ENCODE measurements at regions not wholly inside any gene's neighbourhood (a gene's known extent, or its start where the extent isn't known, plus 50 kb on each side); places are given as distances from the start of the nearest gene placed in this dataset.

GRCh38 chr14:71618716-71619115 is 313.5 kb upstream of the RGS6 start:
- no peak overlapping the region for H3K4me3 Mint-ChIP-seq (ENCODE audit: unreplicated experiment)

GRCh38 chr14:71619472-71619871 is 312.8 kb upstream of the RGS6 start:
- H3K27me3 Mint-ChIP-seq (ENCODE audit: low read depth): no peaks in the 10 kb centered on the region
- no peak for DNase-seq (ENCODE audit: low spot score)
- H3K9me3 Mint-ChIP-seq (ENCODE audit: low read depth): no peaks in the 10 kb centered on the region
- H3K4me1 Mint-ChIP-seq (ENCODE audit: low read depth): peaks cover 31% of the 10 kb centered on the region
- H3K36me3 Mint-ChIP-seq (ENCODE audit: low read depth): peaks cover 43% of the 10 kb centered on the region
- no peak for TF ChIP-seq CTCF (IDR thresholded peaks at IDR 0.05)
- H3K4me3 Mint-ChIP-seq (ENCODE audit: unreplicated experiment): no peak overlapping the region
- no peak overlapping the region for H3K27ac Mint-ChIP-seq (ENCODE audit: unreplicated experiment)

More at GRCh38 chr14:71618716-71619115, 313.5 kb upstream of the RGS6 start:
- no peak overlapping the region for H3K27ac Mint-ChIP-seq (ENCODE audit: unreplicated experiment)
- no peaks in the 10 kb centered on the region for H3K9me3 Mint-ChIP-seq (ENCODE audit: low read depth)
- TF ChIP-seq CTCF (IDR thresholded peaks at IDR 0.05): no peak
- no peak for DNase-seq (ENCODE audit: low spot score)
- H3K36me3 Mint-ChIP-seq (ENCODE audit: low read depth): peaks cover 37% of the 10 kb centered on the region
- no peaks in the 10 kb centered on the region for H3K27me3 Mint-ChIP-seq (ENCODE audit: low read depth)
- peaks cover 28% of the 10 kb centered on the region for H3K4me1 Mint-ChIP-seq (ENCODE audit: low read depth)

- peak overlapping the region; percentile 12 for H3K27ac Mint-ChIP-seq (ENCODE audit: unreplicated experiment)
- peaks cover 43% of the 10 kb centered on the region for H3K36me3 Mint-ChIP-seq (ENCODE audit: low read depth)
- H3K4me3 Mint-ChIP-seq (ENCODE audit: unreplicated experiment): no peak overlapping the region
- no peak for TF ChIP-seq CTCF (IDR thresholded peaks at IDR 0.05)
- no peaks in the 10 kb centered on the region for H3K9me3 Mint-ChIP-seq (ENCODE audit: low read depth)
- no peak for DNase-seq (ENCODE audit: low spot score)
- no peaks in the 10 kb centered on the region for H3K27me3 Mint-ChIP-seq (ENCODE audit: low read depth)
- H3K4me1 Mint-ChIP-seq (ENCODE audit: low read depth): peaks cover 31% of the 10 kb centered on the region
Observed at GRCh38 chr14:71620401-71620800, 311.8 kb upstream of the RGS6 start.

GRCh38 chr14:71621276-71621675 is 311.0 kb upstream of the RGS6 start:
- H3K36me3 Mint-ChIP-seq (ENCODE audit: low read depth): peaks cover 42% of the 10 kb centered on the region
- no peak overlapping the region for H3K4me3 Mint-ChIP-seq (ENCODE audit: unreplicated experiment)
- no peak for DNase-seq (ENCODE audit: low spot score)
- no peak overlapping the region for H3K27ac Mint-ChIP-seq (ENCODE audit: unreplicated experiment)
- H3K4me1 Mint-ChIP-seq (ENCODE audit: low read depth): peaks cover 34% of the 10 kb centered on the region
- H3K9me3 Mint-ChIP-seq (ENCODE audit: low read depth): no peaks in the 10 kb centered on the region
- no peak for TF ChIP-seq CTCF (IDR thresholded peaks at IDR 0.05)
- H3K27me3 Mint-ChIP-seq (ENCODE audit: low read depth): no peaks in the 10 kb centered on the region

GRCh38 chr14:71621980-71622605 is 310.1 kb upstream of the RGS6 start:
- no peaks in the 10 kb centered on the region for H3K27me3 Mint-ChIP-seq (ENCODE audit: low read depth)
- H3K4me1 Mint-ChIP-seq (ENCODE audit: low read depth): peaks cover 36% of the 10 kb centered on the region
- no peak for DNase-seq (ENCODE audit: low spot score)
- H3K27ac Mint-ChIP-seq (ENCODE audit: unreplicated experiment): no peak overlapping the region
- H3K4me3 Mint-ChIP-seq (ENCODE audit: unreplicated experiment): no peak overlapping the region
- no peak for TF ChIP-seq CTCF (IDR thresholded peaks at IDR 0.05)
- H3K36me3 Mint-ChIP-seq (ENCODE audit: low read depth): peaks cover 42% of the 10 kb centered on the region
- no peaks in the 10 kb centered on the region for H3K9me3 Mint-ChIP-seq (ENCODE audit: low read depth)
